Calu3 (cell line): ENCODE measurements at regions not wholly inside any gene's neighbourhood (a gene's known extent, or its start where the extent isn't known, plus 50 kb on each side); places are given as distances from the start of the nearest gene placed in this dataset.
"Not testable (repeated sequence)": the region's sequence is repeated elsewhere in the genome, so short reads cannot be mapped to it uniquely, and the experiment has no call there.

Experiments
- BruUV-seq: library from RNA; stranded (reverse); fragments of 400-500 nt; replicated peaks from 2 replicates; lab custom pipeline; 2021; lab: Mats Ljungman, UMichigan
- CTCF ChIA-PET: fragments of 300-600 bp; sonication (Branson Sonifier 250); formaldehyde crosslinking; loops from one replicate; lab custom pipeline; 2022; ENCODE audit warnings: antibody characterized with exemption; lab: Charles Lee
- DNase-seq: peaks from one replicate; pipeline ENCODE4 v3.0.0; 2022
- H3K27ac Mint-ChIP-seq: one replicate; pipeline ENCODE4 v1.8.0; 2022; ENCODE audit warnings: mixed read lengths; ENCODE audit not compliant: unreplicated experiment
- H3K27me3 Mint-ChIP-seq: one replicate; pipeline ENCODE4 v1.8.0; 2022; ENCODE audit warnings: mixed read lengths; ENCODE audit not compliant: unreplicated experiment
- H3K36me3 Mint-ChIP-seq: one replicate; pipeline ENCODE4 v1.8.0; 2022; ENCODE audit warnings: mild to moderate bottlenecking, moderate library complexity, mixed read lengths; ENCODE audit not compliant: insufficient read depth, unreplicated experiment
- H3K4me1 Mint-ChIP-seq: one replicate; pipeline ENCODE4 v1.8.0; 2022; ENCODE audit warnings: mild to moderate bottlenecking, low read depth, mixed read lengths; ENCODE audit not compliant: unreplicated experiment
- H3K4me3 Mint-ChIP-seq: one replicate; pipeline ENCODE4 v1.8.0; 2022; ENCODE audit warnings: mild to moderate bottlenecking, low read depth, moderate library complexity, mixed read lengths; ENCODE audit not compliant: unreplicated experiment
- H3K9me3 Mint-ChIP-seq: one replicate; pipeline ENCODE4 v1.8.0; 2022; ENCODE audit warnings: low read depth, mixed read lengths; ENCODE audit not compliant: unreplicated experiment
- CTCF ChIP-seq: fragments of 200-600 bp; IDR thresholded peaks from one replicate; pipeline ENCODE4 v1.8.0; 2022; ENCODE audit warnings: antibody characterized with exemption; ENCODE audit not compliant: unreplicated experiment
- intact Hi-C: fragments of 100-400 bp; cut with micrococcal nuclease; formaldehyde crosslinking; loops from one replicate; pipeline ENCODE4 v1.10.0; 2022; ENCODE audit not compliant: unreplicated experiment

DNA sequence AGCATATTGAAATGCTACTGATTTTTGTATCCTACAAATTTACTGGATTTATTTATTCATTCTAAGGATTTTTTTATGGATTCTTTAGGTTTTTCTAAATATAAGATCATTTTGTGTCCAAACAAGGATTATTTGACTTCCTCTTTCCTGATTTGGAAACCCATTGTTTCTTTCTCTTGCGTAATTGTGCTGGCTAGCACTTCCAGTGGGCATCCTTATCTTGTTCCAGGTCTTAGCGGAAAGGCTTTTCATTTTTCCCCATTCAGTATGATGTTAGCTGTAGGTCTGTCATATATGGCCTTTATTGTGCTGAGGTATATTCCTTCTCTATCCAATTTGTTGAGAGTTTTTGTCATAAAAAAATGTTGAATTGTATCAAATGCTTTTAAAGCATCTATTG, 57.2 kb upstream of the RHOJ start:
- Mint-ChIP-seq H3K36me3 (no peaks in the 10 kb centered on the region), H3K4me3 (no peak overlapping the region), H3K27ac (no peak overlapping the region), H3K9me3 (peaks cover 2% of the 10 kb centered on the region), H3K4me1 (no peaks in the 10 kb centered on the region), H3K27me3 (peaks cover 15% of the 10 kb centered on the region)
- intact Hi-C loops, result no loop called here
- no peak for DNase-seq
- no peak for TF ChIP-seq CTCF
- CTCF ChIA-PET, result no interaction called here
- BruUV-seq, result no TSS peak

GRCh38 chr14:63134801-63135200, 69.4 kb upstream of the RHOJ start:
- no peaks in the 10 kb centered on the region for H3K27me3 Mint-ChIP-seq
- TF ChIP-seq CTCF, result no peak
- H3K4me3 Mint-ChIP-seq, result no peak overlapping the region
- H3K4me1 Mint-ChIP-seq, result peaks cover 9% of the 10 kb centered on the region
- no TSS peak for BruUV-seq
- no peak overlapping the region for H3K27ac Mint-ChIP-seq
- H3K36me3 Mint-ChIP-seq, result no peaks in the 10 kb centered on the region
- DNase-seq, result peak; percentile 11
- H3K9me3 Mint-ChIP-seq, result no peaks in the 10 kb centered on the region
- intact Hi-C loops, result loop anchor here (1.0 kb wide), 1 partner anchor 956 kb away; no protein-coding TSS in a partner anchor
- CTCF ChIA-PET, result interaction anchor here (0.5 kb wide), 1 partner anchor 956 kb away, joined by 4 read pairs; no protein-coding TSS in a partner anchor

GRCh38 chr14:63130531-63130930, 73.7 kb upstream of the RHOJ start:
- no peaks in the 10 kb centered on the region for H3K36me3 Mint-ChIP-seq
- H3K4me1 Mint-ChIP-seq, result peaks cover 5% of the 10 kb centered on the region
- H3K27ac Mint-ChIP-seq, result no peak overlapping the region
- BruUV-seq, result no TSS peak
- no peak for TF ChIP-seq CTCF
- peaks cover 13% of the 10 kb centered on the region for H3K27me3 Mint-ChIP-seq
- CTCF ChIA-PET, result no interaction called here
- intact Hi-C loops, result no loop called here
- no peaks in the 10 kb centered on the region for H3K9me3 Mint-ChIP-seq
- DNase-seq, result no peak
- H3K4me3 Mint-ChIP-seq, result no peak overlapping the region

DNA sequence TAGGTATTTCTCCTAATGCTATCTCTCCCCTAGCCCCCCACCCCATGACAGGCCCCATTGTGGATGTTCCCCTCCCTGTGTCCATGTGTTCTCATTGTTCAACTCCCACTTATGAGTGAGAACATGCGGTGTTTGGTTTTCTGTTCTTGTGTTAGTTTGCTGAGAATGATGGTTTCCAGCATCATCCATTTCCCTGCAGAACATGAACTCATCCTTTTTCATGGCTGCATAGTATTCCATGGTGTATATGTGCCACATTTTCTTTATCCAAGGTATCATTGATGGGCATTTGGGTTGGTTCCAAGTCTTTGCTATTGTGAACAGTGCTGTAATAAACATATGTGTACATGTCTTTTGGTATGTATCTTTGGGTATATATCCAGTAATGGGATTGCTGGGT, 61.2 kb upstream of the KCNH5 start:
- BruUV-seq, H3K27ac Mint-ChIP-seq, DNase-seq, H3K4me3 Mint-ChIP-seq, H3K36me3 Mint-ChIP-seq, H3K4me1 Mint-ChIP-seq, H3K9me3 Mint-ChIP-seq, CTCF ChIA-PET, intact Hi-C loops: not testable (repeated sequence)
- peaks cover 57% of the 10 kb centered on the region for H3K27me3 Mint-ChIP-seq

DNA sequence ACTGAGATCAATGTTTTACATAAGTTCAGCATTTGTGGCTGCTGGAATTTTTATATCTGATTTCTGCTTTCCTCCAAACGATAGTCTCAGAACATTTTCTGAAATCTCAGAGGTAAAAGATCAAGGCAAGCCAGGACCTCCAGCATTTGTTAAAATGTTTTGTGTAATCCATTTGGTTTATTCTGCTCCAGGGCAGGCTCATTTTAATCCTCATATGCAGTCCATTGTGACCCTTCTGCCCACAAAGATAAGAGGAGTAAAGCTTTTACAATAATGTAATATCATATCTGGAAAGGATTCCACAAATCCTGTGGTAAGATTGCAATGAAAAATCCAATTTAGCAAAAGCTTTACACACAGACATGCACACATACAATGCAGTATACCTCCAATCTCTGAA, 55.3 kb upstream of the KCNH5 start:
- Mint-ChIP-seq H3K4me3 (no peak overlapping the region), H3K4me1 (no peaks in the 10 kb centered on the region), H3K27ac (no peak overlapping the region), H3K36me3 (no peaks in the 10 kb centered on the region), H3K27me3 (peaks cover 14% of the 10 kb centered on the region), H3K9me3 (no peaks in the 10 kb centered on the region)
- TF ChIP-seq CTCF, result no peak
- CTCF ChIA-PET, result interaction anchor here (0.7 kb wide), 1 partner anchor 71 kb away, joined by 3 read pairs; no protein-coding TSS in a partner anchor
- no TSS peak for BruUV-seq
- DNase-seq, result no peak
- intact Hi-C loops, result no loop called here
